GM23338 (cell line): ENCODE measurements at regions not wholly inside any gene's neighbourhood (a gene's known extent, or its start where the extent isn't known, plus 50 kb on each side); places are given as distances from the start of the nearest gene placed in this dataset.

Source experiments
- ATAC-seq: fragments of 200-7000 bp; cut with Tn5 transposase; 3 replicates; pipeline ENCODE4 v1.9.1; 2020
- DNase-seq: peaks from one replicate; pipeline ENCODE4 v3.0.0-alpha.2; 2015; ENCODE audit warnings: low spot score
- H2AFZ ChIP-seq: fragments of 200-600 bp; sonication (generic); 2 replicates; pipeline ENCODE4 v1.8.0; 2016; ENCODE audit warnings: antibody characterized with exemption, mild to moderate bottlenecking, moderate library complexity
- H3F3A ChIP-seq: fragments of 200-600 bp; sonication (generic); replicated peaks from 2 replicates; pipeline ENCODE4 v1.8.0; 2017; ENCODE audit warnings: antibody characterized with exemption, mixed run types, low read depth
- H3K27ac ChIP-seq: fragments of 200-600 bp; sonication (generic); 2 replicates; pipeline ENCODE4 v1.6.1; 2016; ENCODE audit warnings: low read depth
- H3K27me3 ChIP-seq: fragments of 200-600 bp; sonication (generic); 2 replicates; pipeline ENCODE4 v1.8.0; 2016; ENCODE audit warnings: mild to moderate bottlenecking, mixed run types, moderate library complexity; ENCODE audit not compliant: insufficient read depth
- H3K36me3 ChIP-seq: fragments of 200-600 bp; sonication (generic); 2 replicates; pipeline ENCODE4 v1.8.0; 2016; ENCODE audit warnings: mild to moderate bottlenecking; ENCODE audit not compliant: insufficient read depth
- H3K4me1 ChIP-seq: fragments of 200-600 bp; sonication (generic); 2 replicates; pipeline ENCODE4 v1.8.0; 2016; ENCODE audit warnings: mild to moderate bottlenecking, moderate library complexity; ENCODE audit not compliant: insufficient read depth
- H3K4me2 ChIP-seq: fragments of 200-600 bp; sonication (generic); 2 replicates; pipeline ENCODE4 v1.7.1; 2017; ENCODE audit warnings: mixed run types
- H3K4me3 ChIP-seq: fragments of 200-600 bp; sonication (generic); 2 replicates; pipeline ENCODE4 v1.6.1; 2016; ENCODE audit warnings: mixed run types
- H3K79me2 ChIP-seq: fragments of 200-600 bp; sonication (generic); replicated peaks from 2 replicates; pipeline ENCODE4 v1.8.0; 2017; ENCODE audit warnings: mild to moderate bottlenecking; ENCODE audit not compliant: insufficient read depth
- H3K9me2 ChIP-seq: fragments of 200-600 bp; sonication (generic); 2 replicates; pipeline ENCODE4 v1.8.0; 2017; ENCODE audit not compliant: insufficient read depth
- H4K20me1 ChIP-seq: fragments of 200-600 bp; sonication (generic); replicated peaks from 2 replicates; pipeline ENCODE4 v1.8.0; 2017; ENCODE audit warnings: mild to moderate bottlenecking; ENCODE audit not compliant: insufficient read depth
- H3K27ac Mint-ChIP-seq: 2 replicates; pipeline ENCODE4 v1.8.0; 2020; ENCODE audit warnings: inconsistent platforms, mild to moderate bottlenecking, moderate library complexity, mixed read lengths
- H3K27me3 Mint-ChIP-seq: 3 replicates; pipeline ENCODE4 v1.8.0; 2022; ENCODE audit warnings: low read depth, mild to moderate bottlenecking, moderate library complexity, mixed read lengths, inconsistent platforms; ENCODE audit not compliant: insufficient read depth, poor library complexity
- H3K36me3 Mint-ChIP-seq: 3 replicates; pipeline ENCODE4 v1.8.0; 2021; ENCODE audit warnings: low read depth, mild to moderate bottlenecking, inconsistent platforms, moderate library complexity, mixed read lengths
- H3K4me1 Mint-ChIP-seq: 3 replicates; pipeline ENCODE4 v1.8.0; 2020; ENCODE audit warnings: mild to moderate bottlenecking, inconsistent platforms, mixed read lengths
- H3K4me3 Mint-ChIP-seq: 3 replicates; pipeline ENCODE4 v1.8.0; 2021; ENCODE audit warnings: moderate library complexity, mild to moderate bottlenecking, inconsistent platforms, mixed read lengths
- H3K9me3 Mint-ChIP-seq: 3 replicates; pipeline ENCODE4 v1.8.0; 2020; ENCODE audit warnings: moderate library complexity, mild to moderate bottlenecking, inconsistent platforms, mixed read lengths
- CREB1 ChIP-seq: fragments of 250-450 bp; sonication (Bioruptor Pico); IDR thresholded peaks from 2 replicates; pipeline ENCODE4 v1.5.0; 2020; ENCODE audit warnings: low read depth, mild to moderate bottlenecking, moderate library complexity
- EZH2 ChIP-seq: fragments of 200-600 bp; sonication (generic); IDR thresholded peaks from one replicate; pipeline ENCODE4 v1.8.0; 2017; ENCODE audit warnings: antibody characterized with exemption, mild to moderate bottlenecking, low read depth; ENCODE audit not compliant: unreplicated experiment
- EZH2phosphoT487 ChIP-seq: fragments of 200-600 bp; sonication (generic); IDR thresholded peaks from one replicate; pipeline ENCODE4 v1.8.1; 2018; ENCODE audit warnings: antibody characterized with exemption; ENCODE audit not compliant: unreplicated experiment
- JUNB ChIP-seq: IDR thresholded peaks from one replicate; pipeline ENCODE4 v1.6.1; 2016; ENCODE audit warnings: antibody characterized with exemption; ENCODE audit not compliant: unreplicated experiment
- NANOG ChIP-seq: IDR thresholded peaks from 2 replicates; pipeline ENCODE4 v1.6.1; 2016; ENCODE audit warnings: antibody characterized with exemption, borderline replicate concordance
- POLR2AphosphoS5 ChIP-seq: IDR thresholded peaks from 2 replicates; pipeline ENCODE4 v1.6.1; 2016; ENCODE audit warnings: antibody characterized with exemption, low read depth
- STAT1 ChIP-seq: IDR thresholded peaks from one replicate; pipeline ENCODE4 v1.6.1; 2016; ENCODE audit warnings: antibody characterized with exemption; ENCODE audit not compliant: unreplicated experiment
- ZNF114 ChIP-seq: fragments of 250-450 bp; sonication (Bioruptor Pico); IDR thresholded peaks from 2 replicates; pipeline ENCODE4 v1.5.0; 2020; ENCODE audit warnings: mild to moderate bottlenecking, moderate library complexity
- ZNF331 ChIP-seq: fragments of 250-450 bp; sonication (Bioruptor Pico); IDR thresholded peaks from 2 replicates; pipeline ENCODE4 v1.5.0; 2020; ENCODE audit warnings: low read depth, mild to moderate bottlenecking, moderate library complexity
- TF ChIP-seq, protein P1 (sequence below): IDR thresholded peaks from 2 replicates; pipeline ENCODE4 v1.6.1; 2016; ENCODE audit warnings: antibody characterized with exemption
- TF ChIP-seq, protein P2 (sequence below): fragments of 250-450 bp; sonication (Bioruptor Pico); IDR thresholded peaks from 2 replicates; pipeline ENCODE4 v1.5.0; 2020; ENCODE audit warnings: mild to moderate bottlenecking, moderate library complexity
- TF ChIP-seq, protein P3 (sequence below): IDR thresholded peaks from one replicate; pipeline ENCODE4 v1.6.1; 2018; ENCODE audit warnings: antibody characterized with exemption; ENCODE audit not compliant: unreplicated experiment
- TF ChIP-seq, protein P4 (sequence below), 2 experiments: fragments of 200-600 bp in 1 of 2; sonication (generic) in 1 of 2; conservative IDR thresholded peaks; 2 replicates each; pipeline versions ENCODE4 v1.5.1 to v1.6.1; 2016 to 2017; ENCODE audit warnings: antibody characterized with exemption in 2 of 2, low read depth in 2 of 2, mild to moderate bottlenecking in 2 of 2, moderate library complexity in 1 of 2

DNA sequence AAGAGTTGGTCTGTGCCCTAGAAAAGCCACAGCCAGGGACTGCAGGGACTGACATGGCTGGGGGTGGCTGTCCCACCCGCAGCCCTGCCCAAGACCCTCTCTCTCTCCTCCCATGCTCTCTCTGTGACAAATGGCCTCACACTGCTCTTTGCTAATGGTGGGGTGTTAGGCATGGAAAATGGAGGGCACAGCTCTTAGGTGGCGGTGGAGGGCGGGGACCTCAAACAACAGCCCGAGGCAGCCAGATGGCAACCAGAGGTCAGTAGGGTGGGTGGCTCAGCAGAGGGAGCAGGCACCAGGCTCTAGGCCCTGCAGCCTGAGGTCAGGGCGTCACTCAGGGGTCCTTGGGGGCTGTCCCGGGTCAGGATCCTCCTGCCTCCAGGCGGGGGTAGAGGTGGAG, 73.9 kb upstream of the DAB2IP start:
- no peak for DNase-seq
- peaks cover 21% of the 10 kb centered on the region for H3K4me1 Mint-ChIP-seq
- Histone ChIP-seq H3K27ac (no peak overlapping the region), H2AFZ (no peak overlapping the region), H3K79me2 (no peaks in the 10 kb centered on the region), H3K4me3 (no peak overlapping the region), H3F3A (no peaks in the 10 kb centered on the region), H3K9me2 (no peaks in the 10 kb centered on the region), H3K4me1 (peaks cover 5% of the 10 kb centered on the region), H4K20me1 (no peaks in the 10 kb centered on the region), H3K36me3 (no peaks in the 10 kb centered on the region), H3K4me2 (no peak overlapping the region), H3K27me3 (no peaks in the 10 kb centered on the region)
- TF ChIP-seq, protein P1, sequence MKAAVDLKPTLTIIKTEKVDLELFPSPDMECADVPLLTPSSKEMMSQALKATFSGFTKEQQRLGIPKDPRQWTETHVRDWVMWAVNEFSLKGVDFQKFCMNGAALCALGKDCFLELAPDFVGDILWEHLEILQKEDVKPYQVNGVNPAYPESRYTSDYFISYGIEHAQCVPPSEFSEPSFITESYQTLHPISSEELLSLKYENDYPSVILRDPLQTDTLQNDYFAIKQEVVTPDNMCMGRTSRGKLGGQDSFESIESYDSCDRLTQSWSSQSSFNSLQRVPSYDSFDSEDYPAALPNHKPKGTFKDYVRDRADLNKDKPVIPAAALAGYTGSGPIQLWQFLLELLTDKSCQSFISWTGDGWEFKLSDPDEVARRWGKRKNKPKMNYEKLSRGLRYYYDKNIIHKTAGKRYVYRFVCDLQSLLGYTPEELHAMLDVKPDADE = no peak
- TF ChIP-seq POLR2AphosphoS5 (no peak), EZH2 (no peak), NANOG (no peak), ZNF114 (CRISPR knock-in tag) (no peak), JUNB (no peak), CREB1 (CRISPR knock-in tag) (no peak), EZH2phosphoT487 (no peak), ZNF331 (no peak), STAT1 (no peak)
- TF ChIP-seq, protein P2, sequence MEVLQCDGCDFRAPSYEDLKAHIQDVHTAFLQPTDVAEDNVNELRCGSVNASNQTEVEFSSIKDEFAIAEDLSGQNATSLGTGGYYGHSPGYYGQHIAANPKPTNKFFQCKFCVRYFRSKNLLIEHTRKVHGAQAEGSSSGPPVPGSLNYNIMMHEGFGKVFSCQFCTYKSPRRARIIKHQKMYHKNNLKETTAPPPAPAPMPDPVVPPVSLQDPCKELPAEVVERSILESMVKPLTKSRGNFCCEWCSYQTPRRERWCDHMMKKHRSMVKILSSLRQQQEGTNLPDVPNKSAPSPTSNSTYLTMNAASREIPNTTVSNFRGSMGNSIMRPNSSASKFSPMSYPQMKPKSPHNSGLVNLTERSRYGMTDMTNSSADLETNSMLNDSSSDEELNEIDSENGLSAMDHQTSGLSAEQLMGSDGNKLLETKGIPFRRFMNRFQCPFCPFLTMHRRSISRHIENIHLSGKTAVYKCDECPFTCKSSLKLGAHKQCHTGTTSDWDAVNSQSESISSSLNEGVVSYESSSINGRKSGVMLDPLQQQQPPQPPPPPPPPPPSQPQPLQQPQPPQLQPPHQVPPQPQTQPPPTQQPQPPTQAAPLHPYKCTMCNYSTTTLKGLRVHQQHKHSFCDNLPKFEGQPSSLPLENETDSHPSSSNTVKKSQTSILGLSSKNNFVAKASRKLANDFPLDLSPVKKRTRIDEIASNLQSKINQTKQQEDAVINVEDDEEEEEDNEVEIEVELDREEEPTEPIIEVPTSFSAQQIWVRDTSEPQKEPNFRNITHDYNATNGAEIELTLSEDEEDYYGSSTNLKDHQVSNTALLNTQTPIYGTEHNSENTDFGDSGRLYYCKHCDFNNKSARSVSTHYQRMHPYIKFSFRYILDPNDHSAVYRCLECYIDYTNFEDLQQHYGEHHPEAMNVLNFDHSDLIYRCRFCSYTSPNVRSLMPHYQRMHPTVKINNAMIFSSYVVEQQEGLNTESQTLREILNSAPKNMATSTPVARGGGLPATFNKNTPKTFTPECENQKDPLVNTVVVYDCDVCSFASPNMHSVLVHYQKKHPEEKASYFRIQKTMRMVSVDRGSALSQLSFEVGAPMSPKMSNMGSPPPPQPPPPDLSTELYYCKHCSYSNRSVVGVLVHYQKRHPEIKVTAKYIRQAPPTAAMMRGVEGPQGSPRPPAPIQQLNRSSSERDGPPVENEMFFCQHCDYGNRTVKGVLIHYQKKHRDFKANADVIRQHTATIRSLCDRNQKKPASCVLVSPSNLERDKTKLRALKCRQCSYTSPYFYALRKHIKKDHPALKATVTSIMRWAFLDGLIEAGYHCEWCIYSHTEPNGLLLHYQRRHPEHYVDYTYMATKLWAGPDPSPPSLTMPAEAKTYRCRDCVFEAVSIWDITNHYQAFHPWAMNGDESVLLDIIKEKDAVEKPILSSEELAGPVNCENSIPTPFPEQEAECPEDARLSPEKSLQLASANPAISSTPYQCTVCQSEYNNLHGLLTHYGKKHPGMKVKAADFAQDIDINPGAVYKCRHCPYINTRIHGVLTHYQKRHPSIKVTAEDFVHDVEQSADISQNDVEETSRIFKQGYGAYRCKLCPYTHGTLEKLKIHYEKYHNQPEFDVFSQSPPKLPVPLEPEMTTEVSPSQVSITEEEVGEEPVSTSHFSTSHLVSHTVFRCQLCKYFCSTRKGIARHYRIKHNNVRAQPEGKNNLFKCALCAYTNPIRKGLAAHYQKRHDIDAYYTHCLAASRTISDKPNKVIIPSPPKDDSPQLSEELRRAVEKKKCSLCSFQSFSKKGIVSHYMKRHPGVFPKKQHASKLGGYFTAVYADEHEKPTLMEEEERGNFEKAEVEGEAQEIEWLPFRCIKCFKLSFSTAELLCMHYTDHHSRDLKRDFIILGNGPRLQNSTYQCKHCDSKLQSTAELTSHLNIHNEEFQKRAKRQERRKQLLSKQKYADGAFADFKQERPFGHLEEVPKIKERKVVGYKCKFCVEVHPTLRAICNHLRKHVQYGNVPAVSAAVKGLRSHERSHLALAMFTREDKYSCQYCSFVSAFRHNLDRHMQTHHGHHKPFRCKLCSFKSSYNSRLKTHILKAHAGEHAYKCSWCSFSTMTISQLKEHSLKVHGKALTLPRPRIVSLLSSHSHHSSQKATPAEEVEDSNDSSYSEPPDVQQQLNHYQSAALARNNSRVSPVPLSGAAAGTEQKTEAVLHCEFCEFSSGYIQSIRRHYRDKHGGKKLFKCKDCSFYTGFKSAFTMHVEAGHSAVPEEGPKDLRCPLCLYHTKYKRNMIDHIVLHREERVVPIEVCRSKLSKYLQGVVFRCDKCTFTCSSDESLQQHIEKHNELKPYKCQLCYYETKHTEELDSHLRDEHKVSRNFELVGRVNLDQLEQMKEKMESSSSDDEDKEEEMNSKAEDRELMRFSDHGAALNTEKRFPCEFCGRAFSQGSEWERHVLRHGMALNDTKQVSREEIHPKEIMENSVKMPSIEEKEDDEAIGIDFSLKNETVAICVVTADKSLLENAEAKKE (CRISPR knock-in tag) = no peak
- TF ChIP-seq, protein P3, sequence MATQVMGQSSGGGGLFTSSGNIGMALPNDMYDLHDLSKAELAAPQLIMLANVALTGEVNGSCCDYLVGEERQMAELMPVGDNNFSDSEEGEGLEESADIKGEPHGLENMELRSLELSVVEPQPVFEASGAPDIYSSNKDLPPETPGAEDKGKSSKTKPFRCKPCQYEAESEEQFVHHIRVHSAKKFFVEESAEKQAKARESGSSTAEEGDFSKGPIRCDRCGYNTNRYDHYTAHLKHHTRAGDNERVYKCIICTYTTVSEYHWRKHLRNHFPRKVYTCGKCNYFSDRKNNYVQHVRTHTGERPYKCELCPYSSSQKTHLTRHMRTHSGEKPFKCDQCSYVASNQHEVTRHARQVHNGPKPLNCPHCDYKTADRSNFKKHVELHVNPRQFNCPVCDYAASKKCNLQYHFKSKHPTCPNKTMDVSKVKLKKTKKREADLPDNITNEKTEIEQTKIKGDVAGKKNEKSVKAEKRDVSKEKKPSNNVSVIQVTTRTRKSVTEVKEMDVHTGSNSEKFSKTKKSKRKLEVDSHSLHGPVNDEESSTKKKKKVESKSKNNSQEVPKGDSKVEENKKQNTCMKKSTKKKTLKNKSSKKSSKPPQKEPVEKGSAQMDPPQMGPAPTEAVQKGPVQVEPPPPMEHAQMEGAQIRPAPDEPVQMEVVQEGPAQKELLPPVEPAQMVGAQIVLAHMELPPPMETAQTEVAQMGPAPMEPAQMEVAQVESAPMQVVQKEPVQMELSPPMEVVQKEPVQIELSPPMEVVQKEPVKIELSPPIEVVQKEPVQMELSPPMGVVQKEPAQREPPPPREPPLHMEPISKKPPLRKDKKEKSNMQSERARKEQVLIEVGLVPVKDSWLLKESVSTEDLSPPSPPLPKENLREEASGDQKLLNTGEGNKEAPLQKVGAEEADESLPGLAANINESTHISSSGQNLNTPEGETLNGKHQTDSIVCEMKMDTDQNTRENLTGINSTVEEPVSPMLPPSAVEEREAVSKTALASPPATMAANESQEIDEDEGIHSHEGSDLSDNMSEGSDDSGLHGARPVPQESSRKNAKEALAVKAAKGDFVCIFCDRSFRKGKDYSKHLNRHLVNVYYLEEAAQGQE = no peak
- TF ChIP-seq, protein P4, sequence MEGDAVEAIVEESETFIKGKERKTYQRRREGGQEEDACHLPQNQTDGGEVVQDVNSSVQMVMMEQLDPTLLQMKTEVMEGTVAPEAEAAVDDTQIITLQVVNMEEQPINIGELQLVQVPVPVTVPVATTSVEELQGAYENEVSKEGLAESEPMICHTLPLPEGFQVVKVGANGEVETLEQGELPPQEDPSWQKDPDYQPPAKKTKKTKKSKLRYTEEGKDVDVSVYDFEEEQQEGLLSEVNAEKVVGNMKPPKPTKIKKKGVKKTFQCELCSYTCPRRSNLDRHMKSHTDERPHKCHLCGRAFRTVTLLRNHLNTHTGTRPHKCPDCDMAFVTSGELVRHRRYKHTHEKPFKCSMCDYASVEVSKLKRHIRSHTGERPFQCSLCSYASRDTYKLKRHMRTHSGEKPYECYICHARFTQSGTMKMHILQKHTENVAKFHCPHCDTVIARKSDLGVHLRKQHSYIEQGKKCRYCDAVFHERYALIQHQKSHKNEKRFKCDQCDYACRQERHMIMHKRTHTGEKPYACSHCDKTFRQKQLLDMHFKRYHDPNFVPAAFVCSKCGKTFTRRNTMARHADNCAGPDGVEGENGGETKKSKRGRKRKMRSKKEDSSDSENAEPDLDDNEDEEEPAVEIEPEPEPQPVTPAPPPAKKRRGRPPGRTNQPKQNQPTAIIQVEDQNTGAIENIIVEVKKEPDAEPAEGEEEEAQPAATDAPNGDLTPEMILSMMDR (conservative IDR thresholded peaks at IDR 0.05; ENCODE audit: low read depth in 2 of 2) = no peak
- H3K27ac Mint-ChIP-seq = no peak overlapping the region
- no peaks in the 10 kb centered on the region for H3K36me3 Mint-ChIP-seq
- peaks cover 21% of the 10 kb centered on the region for H3K27me3 Mint-ChIP-seq
- H3K9me3 Mint-ChIP-seq = no peaks in the 10 kb centered on the region
- H3K4me3 Mint-ChIP-seq = no peak overlapping the region
- ATAC-seq = no peak
